NCI-H82 (cell line): ENCODE measurements at regions not wholly inside any gene's neighbourhood (a gene's known extent, or its start where the extent isn't known, plus 50 kb on each side); places are given as distances from the start of the nearest gene placed in this dataset.
A peak's percentile ranks its signal among the peaks of the same experiment; 100 is the strongest.
"Not testable (repeated sequence)": the region's sequence is repeated elsewhere in the genome, so short reads cannot be mapped to it uniquely, and the experiment has no call there.

Source experiments
- DNase-seq: peaks from one replicate; lab custom pipeline; 2025; lab: John Stamatoyannopoulos, UW

DNA sequence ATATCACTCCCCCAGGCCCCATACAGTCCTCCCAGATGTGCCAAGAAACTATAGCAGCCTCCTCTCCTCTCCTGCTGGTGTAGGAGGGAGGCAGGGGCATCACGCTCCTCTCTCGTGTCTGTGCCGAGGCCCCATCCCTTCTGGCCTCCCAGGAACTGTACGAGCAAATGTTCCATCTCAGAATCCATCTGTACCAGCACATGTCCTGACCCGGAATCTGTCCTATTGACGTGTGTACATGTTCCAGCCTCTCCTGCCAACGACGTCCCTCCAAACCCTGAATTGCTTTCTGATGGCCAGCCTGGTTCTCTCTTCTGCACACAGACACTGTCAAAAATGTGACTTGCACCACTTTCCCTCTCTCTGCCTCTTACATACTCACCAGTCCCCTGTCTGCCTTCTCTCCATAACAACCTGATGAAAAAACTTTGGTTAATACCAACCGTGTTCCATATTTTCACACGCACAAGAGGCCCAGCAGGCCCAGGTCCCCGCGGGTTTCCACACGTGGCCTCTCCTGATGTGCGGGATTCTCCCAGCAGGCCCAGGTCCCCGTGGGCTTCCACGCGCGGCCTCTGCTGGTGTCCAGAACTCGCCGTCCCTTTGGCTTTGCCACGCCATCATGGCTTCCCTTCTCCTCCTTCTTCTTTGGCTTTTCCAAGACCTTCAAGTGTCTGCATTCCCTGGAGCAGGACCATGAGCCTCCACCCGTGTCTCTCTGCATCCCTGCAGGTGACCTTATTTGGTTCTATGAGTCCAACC is 125.2 kb upstream of the THBS2 start:
- DNase-seq, result no peak

DNA sequence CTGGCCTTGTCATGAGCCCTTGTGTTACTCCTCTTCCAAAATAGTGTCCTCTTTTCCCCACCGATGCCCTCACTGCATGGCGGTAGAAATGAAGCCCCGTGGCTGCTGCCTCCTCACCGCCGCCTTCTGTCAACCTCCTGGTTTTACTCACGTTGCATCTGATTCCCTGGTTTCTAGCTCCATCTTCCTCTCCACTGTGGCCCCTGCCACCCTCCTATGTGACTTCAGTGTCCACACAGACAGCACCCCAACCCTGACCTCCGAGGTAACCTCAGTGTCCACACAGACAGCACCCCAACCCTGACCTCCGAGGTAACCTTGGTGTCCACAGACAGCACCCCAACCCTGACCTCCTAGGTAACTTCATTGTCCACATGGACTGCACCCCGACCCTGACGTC is 122.8 kb upstream of the THBS2 start:
- no peak for DNase-seq

DNA sequence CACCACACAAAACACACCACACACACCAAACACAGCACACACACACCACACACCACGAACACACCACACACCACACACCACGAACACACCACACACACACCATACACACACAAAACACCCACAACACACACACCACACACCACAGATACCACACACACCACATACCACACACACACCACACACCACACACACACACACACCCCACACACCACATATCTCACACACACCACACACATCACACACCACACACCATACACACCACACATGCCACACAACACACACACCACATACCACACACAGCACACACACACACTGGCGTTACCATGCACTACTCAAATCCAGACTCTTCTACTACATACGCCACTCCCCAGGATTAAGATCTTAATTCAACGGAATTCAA is 118.9 kb upstream of the THBS2 start:
- DNase-seq, result no peak

DNA sequence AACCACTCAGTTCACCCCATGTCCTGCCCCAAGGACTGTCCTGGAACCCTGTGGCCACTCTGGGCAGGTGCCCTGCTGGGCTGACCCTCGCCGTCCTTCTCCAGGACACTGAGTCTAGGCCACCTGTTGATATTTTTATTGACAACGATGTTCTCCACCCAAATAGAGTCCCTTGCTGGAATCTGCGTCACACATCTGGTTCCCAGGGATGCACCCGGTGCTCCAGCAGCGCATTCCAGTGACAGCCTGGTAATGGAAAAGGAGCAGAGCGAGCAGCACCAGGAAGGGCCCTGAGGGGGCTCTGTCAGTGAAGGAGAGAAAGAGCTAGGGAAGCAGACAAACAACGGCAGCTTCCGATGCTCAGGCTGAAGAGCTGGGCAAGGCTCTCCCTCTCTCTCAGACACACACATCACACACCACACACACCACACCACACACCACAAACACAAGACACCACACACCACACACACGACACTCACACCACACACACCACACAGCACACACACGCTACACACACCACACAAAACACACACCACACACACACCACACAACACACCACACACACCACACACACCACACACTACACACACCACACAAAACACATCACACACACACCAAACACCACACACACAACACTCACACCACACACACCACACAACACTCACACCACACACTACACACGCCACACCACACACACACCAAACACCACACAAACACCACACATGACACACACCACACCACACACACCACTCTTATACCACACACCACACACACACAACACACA is 117.9 kb upstream of the THBS2 start:
- DNase-seq, result peak; percentile 18

DNA sequence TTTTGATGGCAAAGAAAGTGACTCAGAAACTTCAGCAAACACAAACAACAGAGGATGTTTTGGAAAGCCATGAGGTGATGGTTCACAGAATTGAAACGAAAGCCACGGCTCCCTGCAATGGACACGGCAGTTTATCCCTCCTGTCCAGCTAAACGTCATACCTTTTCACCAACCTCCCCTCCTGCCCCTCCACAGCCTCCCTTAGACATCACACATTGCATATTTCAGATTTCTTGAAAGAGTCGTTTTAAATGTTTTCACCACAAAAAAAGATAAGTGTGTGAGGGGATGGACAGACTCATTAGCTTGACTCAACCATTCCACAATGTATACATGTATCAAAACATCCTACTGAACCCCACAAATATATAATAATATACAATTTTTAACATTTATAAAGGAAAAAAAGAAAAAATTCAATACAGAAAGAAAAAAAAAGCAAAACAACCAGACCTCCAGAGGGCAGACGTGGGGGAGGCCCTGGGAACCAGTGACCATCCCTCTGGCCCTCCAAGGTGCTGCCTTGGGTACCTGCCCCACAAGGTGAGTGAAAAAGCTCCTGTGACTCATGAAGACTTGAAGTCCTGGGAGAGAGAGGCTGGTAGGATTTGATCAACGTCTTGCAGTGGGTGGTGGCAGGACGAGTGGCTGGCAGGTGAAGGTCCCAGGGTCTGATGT is 117.2 kb upstream of the THBS2 start:
- no peak for DNase-seq

DNA sequence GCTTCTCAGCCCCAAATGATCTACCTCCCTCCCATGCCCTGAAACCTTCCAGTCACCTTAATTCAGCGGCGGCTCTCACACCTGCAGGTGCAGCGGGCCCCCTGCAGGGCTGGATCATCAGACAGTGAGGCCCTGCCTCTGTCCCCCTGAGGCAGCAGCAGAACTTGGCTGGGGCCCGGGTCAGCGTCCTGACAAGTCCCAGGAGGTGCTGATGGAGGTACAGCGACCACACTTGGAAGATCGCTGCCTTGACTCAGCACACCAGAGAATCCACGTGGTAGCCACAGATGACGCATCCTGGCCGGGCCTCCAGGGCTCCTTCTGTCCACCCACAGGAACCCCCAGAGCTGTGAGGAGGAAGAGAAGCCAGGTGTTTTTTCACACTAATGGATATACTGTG is 116.4 kb upstream of the THBS2 start:
- no peak for DNase-seq

DNA sequence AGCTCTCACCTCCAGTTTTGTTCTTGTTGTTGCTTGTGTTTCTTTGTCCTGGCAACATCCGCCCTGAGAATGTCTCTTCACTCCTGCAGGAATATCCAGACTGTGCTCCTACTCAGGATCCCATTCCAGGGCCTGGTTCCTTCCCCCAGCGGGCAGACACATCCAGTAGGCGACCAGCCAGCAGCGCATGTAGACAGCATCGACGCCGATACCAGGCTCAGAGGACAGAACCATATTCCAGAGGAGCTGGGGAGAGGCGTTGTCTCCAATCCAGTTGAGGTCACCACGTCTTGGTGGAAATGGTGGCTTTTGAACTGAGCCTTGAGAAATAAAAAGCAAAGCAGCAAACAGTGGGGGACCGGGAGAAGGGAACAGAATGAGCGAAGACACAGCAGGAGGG is 114.6 kb upstream of the THBS2 start:
- no peak for DNase-seq

DNA sequence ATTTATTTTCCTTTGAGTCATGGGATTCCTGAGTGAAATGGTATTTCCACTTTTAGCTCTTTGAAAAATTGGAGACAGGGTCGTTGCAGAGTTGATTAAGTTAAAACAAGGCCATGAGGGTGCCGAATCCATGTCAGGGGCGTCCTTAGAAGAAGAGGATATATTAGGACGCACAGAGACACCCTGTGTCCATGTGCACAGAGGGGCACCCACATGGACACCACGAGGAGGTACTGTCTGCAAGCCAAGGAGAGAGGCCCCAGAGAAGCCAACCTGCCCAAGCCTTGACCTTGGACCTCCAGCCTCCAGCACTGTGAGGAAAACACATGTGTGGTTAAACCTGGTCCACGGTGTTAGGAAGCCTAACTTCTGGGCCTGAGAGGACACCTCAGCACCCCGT is 113.9 kb upstream of the THBS2 start:
- DNase-seq, result no peak

DNA sequence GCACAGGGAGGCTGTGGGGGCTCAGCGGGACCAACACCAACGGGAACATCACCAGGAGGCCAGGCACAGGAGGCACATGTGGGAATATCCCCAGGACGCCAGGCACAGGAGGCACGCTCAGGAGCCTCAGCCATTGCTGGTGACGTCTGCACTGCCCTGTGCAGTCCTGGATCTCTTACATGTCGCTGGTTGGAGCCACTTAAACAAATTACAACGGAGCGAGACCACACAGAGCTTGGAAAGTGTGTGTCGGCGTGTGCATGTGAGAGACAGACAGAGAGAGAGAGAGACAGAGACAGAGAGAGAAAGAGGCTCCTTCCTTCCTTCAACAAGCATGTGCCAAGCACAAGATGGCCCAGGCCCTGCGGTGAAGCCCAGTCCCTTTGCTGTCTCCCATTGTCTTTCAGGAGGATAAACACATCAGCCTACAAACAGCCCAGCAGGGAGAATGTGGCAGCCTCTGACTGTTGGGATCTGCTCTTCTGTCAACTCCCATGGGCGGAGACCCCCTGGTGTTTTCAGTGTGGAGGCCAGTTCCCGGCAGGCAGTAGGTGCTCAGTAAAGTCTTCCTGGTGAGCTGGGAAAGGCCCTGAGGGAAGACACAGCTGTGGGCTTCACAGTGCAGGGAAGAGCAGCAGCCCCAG is 112.7 kb upstream of the THBS2 start:
- no peak for DNase-seq

DNA sequence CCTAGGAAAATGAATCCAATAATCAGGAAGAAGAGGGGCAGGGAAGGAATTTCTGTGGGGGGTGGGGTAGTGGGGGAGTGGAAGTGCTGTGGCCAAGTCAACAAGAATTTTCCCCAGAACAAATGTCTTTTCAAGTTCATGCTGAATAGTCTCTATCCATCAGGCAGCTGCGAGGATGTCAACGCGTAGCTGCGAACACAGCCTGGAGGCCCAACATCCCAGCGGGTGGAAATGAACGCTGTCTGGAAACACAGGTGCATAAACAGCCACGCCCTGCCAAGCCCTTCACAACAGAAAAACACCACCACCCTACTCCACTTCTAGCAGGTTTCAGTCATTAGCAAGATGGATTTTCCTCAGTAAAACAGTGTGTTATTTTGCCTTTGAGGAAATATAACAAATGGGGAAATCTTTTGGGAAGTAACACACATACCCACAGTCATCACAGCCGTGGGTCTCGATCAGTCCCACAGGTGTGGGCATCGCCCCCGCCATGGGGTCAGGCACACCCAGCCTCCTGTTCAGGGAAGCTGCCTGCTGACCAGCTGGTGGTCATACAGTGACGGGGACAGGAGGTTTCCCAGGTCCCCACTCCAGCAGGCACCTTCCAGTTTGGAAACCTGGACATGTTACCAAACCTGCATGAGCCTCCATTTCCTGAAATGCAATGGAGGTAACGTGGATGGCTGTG is 112.1 kb upstream of the THBS2 start:
- DNase-seq, result no peak

DNA sequence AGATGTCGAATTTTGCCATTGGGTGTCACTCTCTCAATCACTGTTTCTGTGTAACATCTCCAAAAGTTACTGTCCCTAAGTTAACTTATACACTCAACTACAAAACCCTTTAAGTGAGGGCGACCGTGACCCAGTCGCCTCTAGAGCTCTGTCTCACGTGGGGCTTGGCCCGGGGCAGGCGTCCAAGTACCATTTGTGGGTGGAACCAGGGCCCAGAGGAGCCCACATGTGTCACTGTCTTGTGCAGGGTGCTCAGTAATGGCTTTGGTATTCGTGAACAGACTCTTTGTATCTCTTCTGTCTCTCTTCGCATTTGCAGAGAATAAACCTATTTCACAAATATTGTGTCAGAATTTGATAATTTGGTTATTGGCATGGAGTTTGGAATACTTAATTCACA is 109.9 kb upstream of the THBS2 start:
- no peak for DNase-seq

DNA sequence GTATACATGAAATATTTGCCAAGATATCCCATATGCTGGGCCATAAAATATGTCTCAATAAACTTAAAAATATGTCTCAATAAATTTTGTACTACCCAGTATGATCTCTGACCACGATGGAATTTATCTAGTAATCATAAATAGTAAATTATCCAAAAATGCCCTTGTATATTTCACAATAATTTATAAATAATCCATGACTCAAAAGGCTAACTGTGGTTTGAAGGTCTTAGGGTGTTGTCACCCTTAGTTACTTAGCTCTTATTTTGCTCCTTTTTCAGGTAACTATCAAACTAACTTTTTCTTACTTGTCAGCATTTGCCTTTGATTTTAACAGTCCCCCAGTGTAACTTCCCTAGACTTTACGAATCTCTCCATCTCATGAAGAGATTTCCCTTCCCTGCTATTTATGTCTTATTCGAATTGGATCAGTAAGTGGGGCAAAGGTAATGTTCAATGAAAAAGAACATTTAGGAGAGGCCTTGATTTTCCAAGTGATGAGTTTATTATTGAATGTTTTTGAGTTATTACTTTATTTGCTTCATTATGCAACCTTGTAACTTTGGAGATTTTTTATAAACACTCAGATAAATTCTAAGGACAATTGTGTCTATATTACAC is 109.0 kb upstream of the THBS2 start:
- DNase-seq, result no peak

DNA sequence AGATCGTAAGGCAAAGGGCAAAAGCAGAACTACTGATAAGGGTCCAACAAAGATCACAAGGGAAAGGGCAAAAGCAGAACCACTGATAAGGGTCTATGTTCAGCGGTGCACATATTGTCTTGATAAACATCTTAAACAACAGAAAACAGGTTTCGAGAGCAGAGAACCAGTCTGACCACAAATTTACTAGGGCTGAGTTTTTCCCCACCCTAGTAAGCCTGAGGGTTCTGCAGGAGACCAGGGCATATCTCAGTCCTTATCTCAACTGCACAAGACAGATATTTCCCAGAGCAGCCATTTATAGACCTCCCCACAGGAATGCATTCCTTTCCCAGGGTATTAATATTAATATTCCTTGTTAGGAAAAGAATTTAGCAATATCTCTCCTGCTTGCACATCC is 101.4 kb upstream of the THBS2 start:
- not testable (repeated sequence) for DNase-seq

DNA sequence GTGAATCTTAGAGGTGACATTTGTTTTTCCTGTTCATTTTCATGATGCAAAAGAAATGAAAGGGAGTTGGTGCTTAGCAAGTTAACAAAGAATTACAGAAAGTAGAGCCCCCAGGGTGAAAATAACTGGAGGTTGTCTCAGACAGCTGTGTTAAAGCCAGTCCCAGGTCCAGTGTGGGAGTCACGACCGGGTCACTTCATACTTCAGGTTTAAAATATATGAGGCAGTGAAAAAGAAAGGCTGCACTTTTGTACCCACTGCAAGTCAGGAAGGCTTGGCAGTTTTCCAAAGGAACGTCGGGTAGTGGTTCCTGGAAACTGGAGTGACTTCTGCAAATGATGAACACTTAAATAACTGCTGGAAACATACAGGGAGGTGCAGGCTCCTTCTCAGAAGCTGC is 91.5 kb upstream of the THBS2 start:
- DNase-seq, result no peak

DNA sequence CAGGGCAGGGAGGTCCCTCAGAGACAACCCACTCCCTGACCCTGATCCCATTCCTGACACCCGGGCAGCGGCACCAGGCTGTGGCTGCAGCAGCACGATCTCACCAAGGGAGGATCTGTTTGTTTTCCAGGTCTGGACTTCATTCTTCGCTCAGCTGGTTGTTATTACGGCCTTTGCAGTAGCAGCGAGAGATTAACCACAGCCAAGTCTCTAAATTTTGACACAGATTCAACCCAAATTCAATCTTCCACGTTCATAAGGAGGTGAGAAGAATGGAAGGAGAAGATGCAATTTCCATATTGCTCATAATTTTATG is 91.1 kb upstream of the THBS2 start:
- DNase-seq, result no peak

DNA sequence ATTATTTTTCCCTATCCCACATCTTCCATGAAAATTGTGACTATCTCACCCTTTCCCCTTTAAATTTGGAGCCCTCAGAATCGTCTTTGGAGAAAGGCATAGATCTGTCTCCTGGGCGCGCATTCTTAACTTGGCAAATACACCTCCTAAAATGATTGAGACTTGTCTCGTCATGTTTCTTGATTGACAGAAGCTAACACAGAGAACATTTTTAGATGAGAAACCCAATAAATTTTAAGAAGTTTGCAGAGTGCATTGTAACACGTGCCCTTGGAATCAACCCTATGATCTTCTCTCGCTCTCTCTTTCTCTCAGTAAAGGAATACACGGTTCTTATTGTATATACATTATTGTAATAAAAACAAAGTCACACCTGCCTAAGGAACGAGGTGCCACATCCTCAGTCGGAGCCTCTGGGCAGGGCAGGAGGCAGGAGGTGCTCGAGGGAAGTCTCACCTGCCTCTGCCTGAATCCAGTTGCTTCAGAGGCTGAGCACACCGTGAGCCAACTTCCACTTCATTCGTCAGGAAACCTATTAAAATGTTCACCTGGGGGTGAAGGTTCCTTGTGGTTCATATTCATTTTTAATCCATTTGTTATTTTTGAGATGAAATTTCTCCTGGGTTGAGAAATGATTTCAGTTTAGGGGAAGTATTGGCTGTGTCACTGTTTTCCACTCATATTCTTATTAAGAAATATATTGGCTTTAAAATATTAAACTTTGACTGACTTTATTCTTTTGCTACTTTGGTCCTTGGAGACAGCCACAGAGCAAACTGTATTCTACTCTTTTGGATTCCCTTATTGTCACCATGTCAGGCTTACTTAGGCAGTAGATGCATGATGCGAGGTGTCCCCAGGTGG is 90.5 kb upstream of the THBS2 start:
- no peak for DNase-seq

DNA sequence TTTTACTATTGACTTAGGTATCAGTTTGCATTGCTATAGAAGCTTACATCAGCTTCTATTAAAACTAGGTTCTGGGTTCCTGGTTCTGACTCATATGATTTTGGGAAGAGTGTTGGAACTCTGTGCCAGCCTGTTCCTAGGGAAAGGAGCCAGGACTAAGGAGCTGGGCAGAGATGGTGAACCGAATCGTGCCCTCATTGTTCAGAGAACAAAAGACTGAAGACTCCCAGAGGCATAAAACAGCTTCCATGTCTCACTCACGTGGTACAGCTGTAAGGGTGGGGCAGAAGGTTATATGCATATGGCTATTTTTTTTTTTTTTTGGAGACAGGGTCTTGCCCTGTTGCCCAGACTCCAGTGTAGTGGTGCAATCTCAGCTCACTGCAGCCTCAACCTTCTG is 89.1 kb upstream of the THBS2 start:
- DNase-seq, result no peak

DNA sequence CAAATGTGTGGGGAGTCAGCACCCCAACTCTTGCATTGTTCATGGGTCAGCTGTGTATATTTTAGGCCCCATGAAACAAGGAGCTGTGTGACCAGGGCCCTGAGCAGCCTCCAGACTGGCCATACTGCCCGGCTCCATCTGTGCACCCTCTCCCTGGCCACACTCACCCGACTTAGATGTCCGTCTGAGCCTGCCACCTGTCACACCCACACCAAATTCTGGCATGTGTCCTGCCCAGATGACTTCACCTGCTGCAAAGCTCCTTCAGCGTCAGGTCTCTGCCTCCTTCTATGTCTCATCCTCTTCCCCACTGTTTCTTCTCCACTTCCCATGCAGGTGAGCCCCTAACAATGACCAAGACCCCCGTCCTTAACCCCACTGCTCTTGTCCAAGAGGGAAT is 88.1 kb upstream of the THBS2 start:
- no peak for DNase-seq

DNA sequence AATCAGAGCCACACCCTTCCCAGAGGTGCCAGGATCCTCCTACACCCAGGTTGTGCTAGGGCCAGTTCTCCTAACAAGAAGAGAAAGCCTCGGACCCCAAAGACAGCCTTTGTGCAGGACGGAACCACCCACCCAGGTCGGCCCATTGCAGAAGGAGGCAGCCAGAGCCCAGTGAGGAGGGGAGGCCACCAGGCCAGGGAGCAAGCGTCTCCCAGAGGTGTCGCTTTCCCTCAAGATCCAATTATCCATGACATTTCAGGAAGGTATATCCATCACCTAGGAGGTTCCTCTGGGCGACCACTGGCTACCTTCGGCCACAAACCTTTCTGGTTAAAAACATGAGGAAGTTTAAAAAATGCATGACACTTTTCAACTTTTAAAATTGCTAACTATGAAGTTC is 87.4 kb upstream of the THBS2 start:
- no peak for DNase-seq

DNA sequence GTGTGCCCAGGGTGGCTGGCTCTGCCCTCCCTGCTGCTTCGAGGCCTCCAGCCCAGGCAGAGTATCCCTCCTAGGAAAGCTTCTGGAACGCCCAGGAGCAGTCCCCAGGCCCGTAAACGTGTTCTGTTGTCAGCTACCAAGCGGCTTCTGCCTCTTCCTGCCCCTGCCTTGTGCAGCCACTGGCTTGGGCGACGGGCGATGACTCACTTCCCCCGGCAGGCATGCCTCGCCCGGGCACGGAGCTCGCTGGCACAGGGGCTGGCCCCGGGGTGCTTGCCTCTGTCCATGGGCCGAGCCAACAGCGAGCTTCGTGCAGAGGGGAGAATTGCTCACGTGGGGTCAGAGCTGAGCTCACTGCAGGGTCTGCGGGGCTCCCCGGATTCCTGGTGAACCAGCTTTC is 86.7 kb upstream of the THBS2 start:
- no peak for DNase-seq
